AG10803 (cell line): ENCODE measurements at regions not wholly inside any gene's neighbourhood (a gene's known extent, or its start where the extent isn't known, plus 50 kb on each side); places are given as distances from the start of the nearest gene placed in this dataset.

Experiments
- DNase-seq: peaks from one replicate; pipeline ENCODE4 v3.0.0; 2010; ENCODE audit warnings: low read depth
- H3K4me3 ChIP-seq: 2 replicates; pipeline ENCODE4 v1.5.1; 2011; ENCODE audit warnings: mild to moderate bottlenecking, low read length, control low read depth
- CTCF ChIP-seq: conservative IDR thresholded peaks from 2 replicates; pipeline ENCODE4 v1.5.1; 2011; ENCODE audit warnings: mild to moderate bottlenecking, low read length, control low read depth, inconsistent platforms

- H3K4me3 ChIP-seq = no peak overlapping the region
- peak; percentile 47 for DNase-seq
- no peak for TF ChIP-seq CTCF
Measured at GRCh38 chr16:80230328-80231120, 310.3 kb upstream of the DYNLRB2 start.

- no peak for DNase-seq
- no peak for TF ChIP-seq CTCF
- no peak overlapping the region for H3K4me3 ChIP-seq
Measured at GRCh38 chr16:80226499-80226898, 314.3 kb upstream of the DYNLRB2 start.

DNA sequence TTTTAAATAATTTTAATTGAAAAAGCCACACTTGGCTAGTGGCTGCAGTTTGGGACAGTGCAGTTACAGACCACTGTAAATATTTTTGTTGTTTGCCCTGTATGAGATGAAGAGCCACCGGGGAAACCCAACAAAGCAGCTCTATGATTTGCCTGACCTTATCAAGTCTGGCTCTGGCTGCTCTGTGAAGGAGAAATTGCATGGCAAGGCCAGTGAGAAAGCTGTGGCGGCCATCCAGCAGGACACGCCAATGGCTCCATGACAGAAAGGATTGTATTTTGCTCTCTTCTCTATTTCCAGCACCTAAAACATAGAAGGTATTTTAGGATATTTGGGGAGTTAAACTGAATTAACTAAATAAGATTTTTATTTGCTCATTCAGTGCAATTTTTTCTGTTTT lies 330.0 kb upstream of the DYNLRB2 start:
- H3K4me3 ChIP-seq = no peak overlapping the region
- DNase-seq = no peak
- no peak for TF ChIP-seq CTCF

DNA sequence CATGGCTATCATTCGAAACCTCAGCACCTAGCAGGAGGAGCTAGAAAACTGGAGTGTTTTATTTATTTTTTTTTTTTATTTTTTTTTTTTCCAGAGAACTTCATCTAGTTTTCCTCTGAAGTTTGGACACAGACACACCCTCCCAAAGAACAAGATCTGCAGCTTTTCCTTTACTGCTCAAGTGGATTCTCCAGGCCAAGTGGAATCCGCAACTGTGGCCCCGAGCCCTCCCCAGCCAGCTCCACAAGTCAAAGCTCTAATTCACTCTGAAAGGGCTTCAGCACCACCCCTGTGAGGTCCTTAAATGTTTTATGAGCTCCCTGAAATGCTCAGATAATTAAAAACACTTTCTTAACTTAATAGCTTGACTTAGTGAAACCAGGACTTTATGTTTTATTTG lies 332.1 kb upstream of the DYNLRB2 start:
- no peak for TF ChIP-seq CTCF
- DNase-seq = no peak
- no peak overlapping the region for H3K4me3 ChIP-seq

DNA sequence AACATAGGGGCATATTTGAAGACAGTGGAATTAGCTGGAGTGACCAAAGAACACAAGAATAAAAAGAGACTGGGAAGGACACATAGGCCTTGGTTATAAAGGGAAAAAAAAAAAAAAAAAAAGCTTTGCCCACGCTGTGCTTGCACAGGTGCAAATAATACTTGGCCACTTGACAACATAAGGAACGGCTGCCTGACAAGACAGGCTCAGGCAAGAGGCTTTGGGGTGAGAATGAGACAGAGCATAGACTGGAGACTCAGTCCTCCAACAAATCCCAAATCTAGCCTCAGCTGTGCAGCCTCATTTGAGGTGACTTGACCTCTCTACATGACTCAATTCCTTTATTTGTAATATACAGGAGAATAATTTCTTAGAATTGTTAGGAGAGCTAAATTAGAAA lies 332.8 kb upstream of the DYNLRB2 start:
- DNase-seq = no peak
- H3K4me3 ChIP-seq = no peak overlapping the region

DNA sequence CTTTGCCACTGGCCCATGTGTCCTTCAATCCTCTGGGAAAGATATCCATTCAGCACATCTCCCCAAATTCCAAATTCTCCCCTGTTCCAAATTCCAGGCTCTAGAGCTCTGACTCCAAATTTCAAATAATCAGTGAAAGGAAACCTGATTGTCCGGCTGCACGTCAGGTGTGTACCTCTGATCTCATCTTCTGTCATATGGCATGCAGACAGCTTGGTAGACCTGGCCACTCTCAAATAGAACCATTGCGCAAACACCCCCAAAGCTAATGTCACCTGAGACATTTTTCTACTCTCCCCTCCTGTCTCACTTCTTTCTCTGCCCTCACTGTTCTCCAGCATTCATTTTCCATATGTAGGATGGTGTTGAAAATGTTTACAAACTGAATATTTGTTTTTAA lies 337.0 kb upstream of the DYNLRB2 start:
- H3K4me3 ChIP-seq = no peak overlapping the region
- no peak for DNase-seq
- TF ChIP-seq CTCF = no peak

More for the DNA sequence above, 332.8 kb upstream of the DYNLRB2 start:
- TF ChIP-seq CTCF = no peak

DNA sequence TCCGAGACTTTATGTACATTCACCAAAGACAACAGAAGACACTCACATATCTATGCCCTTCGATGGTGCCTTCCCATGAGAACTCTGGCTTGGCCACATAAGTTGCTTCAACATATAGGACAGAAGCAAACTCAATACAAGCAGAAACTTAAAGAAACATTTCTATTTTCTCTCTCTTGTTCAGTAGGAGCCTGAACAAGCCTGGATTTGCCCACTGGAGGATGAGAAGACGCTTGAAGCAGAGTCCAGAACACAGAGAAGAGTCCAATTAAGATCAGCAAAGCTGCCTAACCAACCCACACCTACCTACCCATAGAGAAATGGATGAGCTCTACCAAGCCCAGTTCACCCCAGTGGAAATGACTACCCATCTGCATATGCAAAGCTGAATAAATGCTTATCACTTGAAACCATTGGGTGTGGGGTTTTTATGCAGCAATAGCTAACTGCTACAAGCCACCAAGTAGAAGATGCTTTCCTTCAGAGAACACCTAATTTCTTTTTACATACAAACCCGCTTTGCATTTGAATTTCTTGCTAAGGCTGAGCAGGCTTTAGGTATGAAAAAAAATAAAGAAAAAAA lies 337.9 kb upstream of the DYNLRB2 start:
- no peak overlapping the region for H3K4me3 ChIP-seq
- no peak for DNase-seq
- no peak for TF ChIP-seq CTCF
